SW 1271 (cell line): ENCODE measurements at regions not wholly inside any gene's neighbourhood (a gene's known extent, or its start where the extent isn't known, plus 50 kb on each side); places are given as distances from the start of the nearest gene placed in this dataset.

Experiments used
- DNase-seq, 2 experiments: peaks; one replicate each; lab custom pipeline; 2025; lab: John Stamatoyannopoulos, UW

GRCh38 chr11:111035746-111036145 is 209.8 kb upstream of the POU2AF2 start:
- no peak for DNase-seq

- DNase-seq: no peak
These were observed 219.3 kb upstream of the POU2AF2 start for GRCh38 chr11:111026241-111026640.

GRCh38 chr11:111021131-111021530 is 224.4 kb upstream of the POU2AF2 start:
- DNase-seq: no peak

- no peak for DNase-seq
These were observed 225.5 kb upstream of the POU2AF2 start for GRCh38 chr11:111019871-111020670.

GRCh38 chr11:111019451-111019850 is 226.1 kb upstream of the POU2AF2 start:
- no peak for DNase-seq

- DNase-seq: no peak
These were observed 227.0 kb upstream of the POU2AF2 start for GRCh38 chr11:111018566-111018965.

GRCh38 chr11:111012491-111012890 is 233.0 kb upstream of the POU2AF2 start:
- no peak for DNase-seq

- DNase-seq: no peak
These were observed 234.3 kb upstream of the POU2AF2 start for GRCh38 chr11:111011275-111011594.

GRCh38 chr11:111010391-111011274 is 234.9 kb upstream of the POU2AF2 start:
- DNase-seq: no peak

- DNase-seq: no peak
These were observed 239.3 kb upstream of the POU2AF2 start for GRCh38 chr11:111006227-111006626.

- no peak for DNase-seq
These were observed 243.4 kb upstream of the POU2AF2 start for GRCh38 chr11:111001986-111002611.

GRCh38 chr11:111001081-111001430 is 244.5 kb upstream of the POU2AF2 start:
- no peak for DNase-seq

GRCh38 chr11:111000400-111001080 is 245.0 kb upstream of the POU2AF2 start:
- no peak for DNase-seq

GRCh38 chr11:110992481-110992880 is 253.0 kb upstream of the POU2AF2 start:
- no peak for DNase-seq

- no peak for DNase-seq
These were observed 253.7 kb upstream of the POU2AF2 start for GRCh38 chr11:110991661-110992355.

- DNase-seq: no peak
These were observed 255.2 kb upstream of the POU2AF2 start for GRCh38 chr11:110990311-110990710.

GRCh38 chr11:110989428-110990133 is 255.9 kb upstream of the POU2AF2 start:
- no peak for DNase-seq

- no peak for DNase-seq
These were observed 256.9 kb upstream of the POU2AF2 start for GRCh38 chr11:110988671-110989070.

GRCh38 chr11:110986016-110986415 is 259.5 kb upstream of the POU2AF2 start:
- DNase-seq: no peak

- DNase-seq: no peak
These were observed 260.0 kb upstream of the POU2AF2 start for GRCh38 chr11:110985547-110985946.

- DNase-seq: no peak
These were observed 260.8 kb upstream of the POU2AF2 start for GRCh38 chr11:110984693-110985092.
